Kidney epithelial cell (primary cell): ENCODE measurements at regions not wholly inside any gene's neighbourhood (a gene's known extent, or its start where the extent isn't known, plus 50 kb on each side); places are given as distances from the start of the nearest gene placed in this dataset.

ENCODE experiments used
- DNase-seq: peaks from one replicate; pipeline ENCODE4 v3.0.0-alpha.2; 2010; ENCODE audit warnings: low read depth
- H3K27me3 ChIP-seq: 2 replicates; pipeline ENCODE4 v1.6.0; 2011; ENCODE audit warnings: low read length; ENCODE audit not compliant: control insufficient read depth, insufficient read depth
- H3K36me3 ChIP-seq: 2 replicates; pipeline ENCODE4 v1.5.1; 2011; ENCODE audit warnings: low read length; ENCODE audit not compliant: control insufficient read depth, insufficient read depth
- H3K4me3 ChIP-seq: 2 replicates; pipeline ENCODE4 v1.5.1; 2011; ENCODE audit warnings: low read depth, mild to moderate bottlenecking, control low read depth, low read length
- CTCF ChIP-seq: IDR thresholded peaks from 2 replicates; pipeline ENCODE4 v1.5.1; 2011; ENCODE audit warnings: mild to moderate bottlenecking, moderate library complexity, low read length, control low read depth, inconsistent platforms; ENCODE audit not compliant: insufficient read depth, poor library complexity, severe bottlenecking

DNA sequence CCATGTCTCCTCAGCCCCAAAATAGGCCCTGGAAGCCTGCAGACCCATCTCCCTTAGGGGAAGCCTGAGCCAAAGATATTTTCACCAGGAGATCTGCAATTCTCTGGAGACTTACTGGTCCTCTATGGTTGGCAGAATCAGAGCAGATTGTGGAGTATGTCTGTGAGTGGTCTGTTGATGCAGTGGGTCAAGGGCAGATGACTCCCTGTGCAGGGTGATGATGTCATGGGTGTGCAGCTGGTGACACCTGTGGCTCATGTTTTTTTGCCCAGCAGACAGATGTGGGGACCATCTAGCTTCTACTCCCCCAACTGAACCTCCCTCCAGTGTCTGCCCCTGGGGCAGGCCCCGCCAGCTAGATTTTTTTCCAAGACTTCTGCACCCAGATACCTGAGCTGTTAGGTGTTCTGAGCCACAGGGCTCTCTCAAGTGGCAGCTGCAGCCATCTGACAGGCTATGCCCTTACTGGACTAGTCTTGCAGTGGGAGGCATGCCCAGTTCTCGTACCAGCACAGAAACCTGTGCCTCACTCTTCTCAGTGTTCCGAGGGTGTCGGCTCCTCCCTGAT lies 558.7 kb upstream of the LRRTM1 start:
- H3K4me3 ChIP-seq = no peak overlapping the region
- no peak for DNase-seq
- no peak for TF ChIP-seq CTCF
- no peaks in the 10 kb centered on the region for H3K36me3 ChIP-seq
- H3K27me3 ChIP-seq = no peaks in the 10 kb centered on the region

DNA sequence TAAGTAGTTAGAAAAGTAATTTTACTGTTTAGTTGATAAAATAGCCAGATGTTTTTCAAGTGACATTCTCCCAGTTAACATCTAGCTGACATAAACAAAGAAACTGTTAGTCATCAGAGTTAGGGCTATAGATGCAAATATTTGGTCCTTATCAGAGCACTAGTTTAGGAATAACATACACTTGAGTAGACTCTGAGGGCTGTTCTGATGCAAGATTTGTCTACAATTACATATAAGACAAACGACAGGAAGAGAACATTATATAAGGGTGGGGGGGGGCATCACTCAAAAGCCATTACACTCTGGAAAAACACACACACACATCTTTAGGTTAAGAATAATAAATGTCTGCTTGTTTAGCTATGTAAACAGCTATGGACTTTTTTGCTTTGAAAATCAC lies 554.4 kb upstream of the LRRTM1 start:
- DNase-seq = no peak
- Histone ChIP-seq H3K36me3 (no peaks in the 10 kb centered on the region), H3K27me3 (no peaks in the 10 kb centered on the region), H3K4me3 (no peak overlapping the region)
- TF ChIP-seq CTCF = no peak

GRCh38 chr2:80856227-80856626 lies 551.7 kb upstream of the LRRTM1 start:
- no peaks in the 10 kb centered on the region for H3K27me3 ChIP-seq
- no peak overlapping the region for H3K4me3 ChIP-seq
- H3K36me3 ChIP-seq = no peaks in the 10 kb centered on the region
- TF ChIP-seq CTCF = no peak
- DNase-seq = no peak

GRCh38 chr2:80854831-80855230 lies 550.3 kb upstream of the LRRTM1 start:
- no peak for TF ChIP-seq CTCF
- H3K27me3 ChIP-seq = no peaks in the 10 kb centered on the region
- H3K36me3 ChIP-seq = no peaks in the 10 kb centered on the region
- DNase-seq = no peak
- no peak overlapping the region for H3K4me3 ChIP-seq

- no peak for DNase-seq
- H3K36me3 ChIP-seq = no peaks in the 10 kb centered on the region
- no peak overlapping the region for H3K4me3 ChIP-seq
- TF ChIP-seq CTCF = peak; percentile 25
- H3K27me3 ChIP-seq = no peaks in the 10 kb centered on the region
Measured at GRCh38 chr2:80852808-80853139, 548.2 kb upstream of the LRRTM1 start.

DNA sequence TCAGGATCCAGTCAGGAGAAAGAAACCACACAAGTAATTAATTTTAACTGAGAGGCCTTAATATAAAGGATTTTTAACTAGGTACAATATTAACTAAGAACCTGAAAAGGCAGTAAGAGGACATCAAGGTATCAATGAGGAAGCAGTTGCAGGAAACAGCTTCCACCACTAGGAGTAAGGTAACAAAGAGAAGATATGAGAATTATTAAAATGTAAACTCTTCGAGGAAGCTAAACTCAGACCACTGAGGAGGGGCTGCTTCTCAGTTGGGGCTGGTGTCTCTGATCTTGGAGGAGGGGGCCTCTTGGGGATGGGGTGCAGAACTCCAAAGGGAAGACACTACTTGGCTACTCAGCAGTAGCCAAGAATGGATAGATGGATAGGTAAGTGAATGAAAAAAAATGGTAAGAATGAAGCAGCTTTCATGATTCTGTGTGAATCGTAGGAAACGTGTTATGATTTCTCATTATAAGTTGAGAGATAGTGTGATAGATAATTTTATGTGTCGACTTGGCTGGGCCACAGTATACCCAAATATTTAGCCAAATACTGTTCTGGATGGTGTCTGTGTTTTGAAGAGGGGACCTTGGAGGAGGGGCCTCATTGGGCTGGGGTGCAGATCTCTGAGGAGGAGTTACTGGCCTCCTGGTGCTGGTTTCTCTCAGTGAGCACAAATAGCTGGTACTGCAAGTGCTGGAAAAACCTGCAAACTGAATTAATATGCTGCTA lies 547.7 kb upstream of the LRRTM1 start:
- Histone ChIP-seq H3K27me3 (no peaks in the 10 kb centered on the region), H3K36me3 (no peaks in the 10 kb centered on the region), H3K4me3 (no peak overlapping the region)
- TF ChIP-seq CTCF = peak; percentile 26
- no peak for DNase-seq
